Astrocyte of the cerebellum (primary cell): ENCODE measurements at regions not wholly inside any gene's neighbourhood (a gene's known extent, or its start where the extent isn't known, plus 50 kb on each side); places are given as distances from the start of the nearest gene placed in this dataset.
A peak's percentile ranks its signal among the peaks of the same experiment; 100 is the strongest.

Experiments
- DNase-seq: peaks from one replicate; pipeline ENCODE4 v3.0.0-alpha.2; 2011; ENCODE audit warnings: low read depth
- H3K4me3 ChIP-seq: 2 replicates; pipeline ENCODE4 v1.5.1; 2011; ENCODE audit warnings: mild to moderate bottlenecking, low read depth, low read length, moderate library complexity
- in situ Hi-C: cut with HindIII; loops from 2 replicates; pipeline ENCODE4 v1.10.0; 2017; ENCODE audit warnings: low sequenced_read_pairs
- TF ChIP-seq, protein P1 (sequence below): IDR thresholded peaks from 2 replicates; pipeline ENCODE4 v1.5.1; 2012; ENCODE audit warnings: low read length, low read depth, moderate library complexity, mild to moderate bottlenecking; ENCODE audit errors: missing control alignments

GRCh38 chr5:152673601-152674000, 268.5 kb upstream of the NMUR2 start:
- DNase-seq: no peak
- in situ Hi-C loops: no loop called here
- TF ChIP-seq, protein P1, sequence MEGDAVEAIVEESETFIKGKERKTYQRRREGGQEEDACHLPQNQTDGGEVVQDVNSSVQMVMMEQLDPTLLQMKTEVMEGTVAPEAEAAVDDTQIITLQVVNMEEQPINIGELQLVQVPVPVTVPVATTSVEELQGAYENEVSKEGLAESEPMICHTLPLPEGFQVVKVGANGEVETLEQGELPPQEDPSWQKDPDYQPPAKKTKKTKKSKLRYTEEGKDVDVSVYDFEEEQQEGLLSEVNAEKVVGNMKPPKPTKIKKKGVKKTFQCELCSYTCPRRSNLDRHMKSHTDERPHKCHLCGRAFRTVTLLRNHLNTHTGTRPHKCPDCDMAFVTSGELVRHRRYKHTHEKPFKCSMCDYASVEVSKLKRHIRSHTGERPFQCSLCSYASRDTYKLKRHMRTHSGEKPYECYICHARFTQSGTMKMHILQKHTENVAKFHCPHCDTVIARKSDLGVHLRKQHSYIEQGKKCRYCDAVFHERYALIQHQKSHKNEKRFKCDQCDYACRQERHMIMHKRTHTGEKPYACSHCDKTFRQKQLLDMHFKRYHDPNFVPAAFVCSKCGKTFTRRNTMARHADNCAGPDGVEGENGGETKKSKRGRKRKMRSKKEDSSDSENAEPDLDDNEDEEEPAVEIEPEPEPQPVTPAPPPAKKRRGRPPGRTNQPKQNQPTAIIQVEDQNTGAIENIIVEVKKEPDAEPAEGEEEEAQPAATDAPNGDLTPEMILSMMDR: no peak
- H3K4me3 ChIP-seq: no peak overlapping the region

DNA sequence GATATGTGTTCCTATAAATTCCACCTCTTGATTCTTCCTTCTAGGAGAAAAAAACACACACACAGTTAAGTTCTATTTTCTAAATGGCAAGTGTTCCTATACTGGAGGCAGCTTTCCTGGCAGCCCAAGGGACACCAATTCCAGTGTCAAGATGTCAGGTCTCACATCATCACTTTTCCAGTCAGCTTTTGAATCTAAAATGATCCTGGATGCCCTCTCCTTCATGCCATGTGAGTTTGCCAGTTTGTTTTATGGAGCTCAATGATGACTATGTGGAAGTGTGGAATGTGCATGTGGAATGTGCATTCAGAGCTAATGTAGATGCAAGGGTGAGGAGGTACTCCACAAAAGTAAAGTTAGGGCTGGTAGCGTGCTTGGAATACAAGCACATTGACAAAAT, 269.3 kb upstream of the NMUR2 start:
- in situ Hi-C loops: no loop called here

GRCh38 chr5:152676196-152676595, 271.1 kb upstream of the NMUR2 start:
- DNase-seq: no peak
- H3K4me3 ChIP-seq: no peak overlapping the region
- TF ChIP-seq, protein P1: no peak
- in situ Hi-C loops: no loop called here

More for the DNA sequence above, 269.3 kb upstream of the NMUR2 start:
- no peak for DNase-seq
- no peak overlapping the region for H3K4me3 ChIP-seq
- TF ChIP-seq, protein P1: no peak

GRCh38 chr5:152683205-152683604, 278.1 kb upstream of the NMUR2 start:
- no peak overlapping the region for H3K4me3 ChIP-seq
- in situ Hi-C loops: no loop called here
- TF ChIP-seq, protein P1: no peak
- DNase-seq: no peak

- no peak overlapping the region for H3K4me3 ChIP-seq
- TF ChIP-seq, protein P1: no peak
- no peak for DNase-seq
- in situ Hi-C loops: no loop called here
These were observed 281.9 kb upstream of the NMUR2 start for GRCh38 chr5:152686931-152687330.

GRCh38 chr5:152688561-152689249, 283.6 kb upstream of the NMUR2 start:
- TF ChIP-seq, protein P1: no peak
- peak; percentile 97 for DNase-seq
- H3K4me3 ChIP-seq: no peak overlapping the region
- in situ Hi-C loops: no loop called here
